ENCODE measurements at regions not wholly inside any gene's neighbourhood (a gene's known extent, or its start where the extent isn't known, plus 50 kb on each side); places are given as distances from the start of the nearest gene placed in this dataset.
"Not testable (repeated sequence)": the region's sequence is repeated elsewhere in the genome, so short reads cannot be mapped to it uniquely, and the experiment has no call there.

GRCh38 chr5:50501491-50502228 is 60.6 kb upstream of the EMB start:
- no peak for DNase-seq

GRCh38 chr5:50513028-50513457 is 72.0 kb upstream of the EMB start:
- not testable (repeated sequence) for DNase-seq

- not testable (repeated sequence) for DNase-seq
These were observed 80.0 kb upstream of the EMB start for GRCh38 chr5:50521060-50521459.

GRCh38 chr5:50527514-50528060 is 86.5 kb upstream of the EMB start:
- DNase-seq = not testable (repeated sequence)

GRCh38 chr5:50535393-50535792 is 94.3 kb upstream of the EMB start:
- DNase-seq = no peak

GRCh38 chr5:50537534-50537933 is 96.4 kb upstream of the EMB start:
- DNase-seq = not testable (repeated sequence)

GRCh38 chr5:50547303-50547702 is 106.2 kb upstream of the EMB start:
- DNase-seq = no peak

- no peak for DNase-seq
These were observed 109.2 kb upstream of the EMB start for GRCh38 chr5:50550267-50550666.

GRCh38 chr5:50550993-50551392 is 109.9 kb upstream of the EMB start:
- no peak for DNase-seq

- peak in 4 of 56 donors; percentile 3 to 13 (median 7) for DNase-seq
These were observed 112.5 kb upstream of the EMB start for GRCh38 chr5:50553560-50553984.

GRCh38 chr5:50558640-50559039 is 107.8 kb upstream of the PARP8 start:
- not testable (repeated sequence) for DNase-seq

- DNase-seq = no peak
These were observed 106.5 kb upstream of the PARP8 start for GRCh38 chr5:50559955-50560354.

- no peak for DNase-seq
These were observed 103.7 kb upstream of the PARP8 start for GRCh38 chr5:50562694-50563093.

GRCh38 chr5:50564079-50564478 is 102.4 kb upstream of the PARP8 start:
- DNase-seq = no peak

GRCh38 chr5:50564558-50564957 is 101.9 kb upstream of the PARP8 start:
- DNase-seq = no peak

GRCh38 chr5:50574121-50574520 is 92.3 kb upstream of the PARP8 start:
- DNase-seq = no peak

GRCh38 chr5:50575740-50576139 is 90.7 kb upstream of the PARP8 start:
- no peak for DNase-seq

GRCh38 chr5:50576265-50576664 is 90.2 kb upstream of the PARP8 start:
- no peak for DNase-seq

GRCh38 chr5:50576686-50577256 is 89.7 kb upstream of the PARP8 start:
- DNase-seq = no peak

- DNase-seq = no peak
These were observed 85.9 kb upstream of the PARP8 start for GRCh38 chr5:50580506-50580905.

- not testable (repeated sequence) for DNase-seq
These were observed 84.6 kb upstream of the PARP8 start for GRCh38 chr5:50581845-50582244.

GRCh38 chr5:50582699-50583098 is 83.7 kb upstream of the PARP8 start:
- DNase-seq = no peak

GRCh38 chr5:50583621-50584020 is 82.8 kb upstream of the PARP8 start:
- no peak for DNase-seq
